ENCODE measurements at regions not wholly inside any gene's neighbourhood (a gene's known extent, or its start where the extent isn't known, plus 50 kb on each side); places are given as distances from the start of the nearest gene placed in this dataset.

GRCh38 chr1:56434025-56434424 is 145.3 kb downstream of the PLPP3 start:
- Histone ChIP-seq H3K9ac (ENCODE audit: insufficient read depth, low read length) (no peak overlapping the region), H3K4me2 (ENCODE audit: extremely low read depth, insufficient read depth, low read length) (no peak overlapping the region), H3K27me3 (ENCODE audit: control insufficient read depth, insufficient read depth, low read length) (no peaks in the 10 kb centered on the region), H3K4me1 (ENCODE audit: control insufficient read depth, extremely low read depth, insufficient read depth, low read length) (no peaks in the 10 kb centered on the region), H3K79me2 (ENCODE audit: control insufficient read depth, insufficient read depth, low read length) (no peaks in the 10 kb centered on the region), H3K9me3 (ENCODE audit: control insufficient read depth, insufficient read depth, low read depth, low read length) (no peaks in the 10 kb centered on the region), H2AFZ (ENCODE audit: low read length) (no peak overlapping the region), H3K27ac (ENCODE audit: insufficient read depth, low read length) (no peak overlapping the region), H3K4me3 (replicated peaks in 1 of 4; ENCODE audit: control extremely low read depth in 1 of 4, insufficient read depth in 1 of 4, low read depth in 3 of 4, low read length in 4 of 4) (no peak overlapping the region), H3K36me3 (ENCODE audit: control insufficient read depth, insufficient read depth, low read length) (no peaks in the 10 kb centered on the region), H4K20me1 (ENCODE audit: control insufficient read depth, extremely low read depth, insufficient read depth, low read length) (no peaks in the 10 kb centered on the region)
- TF ChIP-seq, protein P1, sequence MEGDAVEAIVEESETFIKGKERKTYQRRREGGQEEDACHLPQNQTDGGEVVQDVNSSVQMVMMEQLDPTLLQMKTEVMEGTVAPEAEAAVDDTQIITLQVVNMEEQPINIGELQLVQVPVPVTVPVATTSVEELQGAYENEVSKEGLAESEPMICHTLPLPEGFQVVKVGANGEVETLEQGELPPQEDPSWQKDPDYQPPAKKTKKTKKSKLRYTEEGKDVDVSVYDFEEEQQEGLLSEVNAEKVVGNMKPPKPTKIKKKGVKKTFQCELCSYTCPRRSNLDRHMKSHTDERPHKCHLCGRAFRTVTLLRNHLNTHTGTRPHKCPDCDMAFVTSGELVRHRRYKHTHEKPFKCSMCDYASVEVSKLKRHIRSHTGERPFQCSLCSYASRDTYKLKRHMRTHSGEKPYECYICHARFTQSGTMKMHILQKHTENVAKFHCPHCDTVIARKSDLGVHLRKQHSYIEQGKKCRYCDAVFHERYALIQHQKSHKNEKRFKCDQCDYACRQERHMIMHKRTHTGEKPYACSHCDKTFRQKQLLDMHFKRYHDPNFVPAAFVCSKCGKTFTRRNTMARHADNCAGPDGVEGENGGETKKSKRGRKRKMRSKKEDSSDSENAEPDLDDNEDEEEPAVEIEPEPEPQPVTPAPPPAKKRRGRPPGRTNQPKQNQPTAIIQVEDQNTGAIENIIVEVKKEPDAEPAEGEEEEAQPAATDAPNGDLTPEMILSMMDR (conservative IDR thresholded peaks at IDR 0.05 in 1 of 2, IDR thresholded peaks at IDR 0.05 in 1 of 2; ENCODE audit: low read depth in 1 of 2, low read length in 2 of 2): no peak
- no peak for TF ChIP-seq EZH2 (IDR thresholded peaks at IDR 0.05; ENCODE audit: low read length, missing control alignments)
- peak in 1 of 2 donors; percentile 52 for DNase-seq (ENCODE audit: low read depth in 2 of 2)

GRCh38 chr1:56433056-56433577 is 146.2 kb downstream of the PLPP3 start:
- Histone ChIP-seq H2AFZ (ENCODE audit: low read length) (no peak overlapping the region), H3K4me1 (ENCODE audit: control insufficient read depth, extremely low read depth, insufficient read depth, low read length) (no peaks in the 10 kb centered on the region), H4K20me1 (ENCODE audit: control insufficient read depth, extremely low read depth, insufficient read depth, low read length) (no peaks in the 10 kb centered on the region), H3K9ac (ENCODE audit: insufficient read depth, low read length) (no peak overlapping the region), H3K36me3 (ENCODE audit: control insufficient read depth, insufficient read depth, low read length) (no peaks in the 10 kb centered on the region), H3K27ac (ENCODE audit: insufficient read depth, low read length) (no peak overlapping the region), H3K9me3 (ENCODE audit: control insufficient read depth, insufficient read depth, low read depth, low read length) (no peaks in the 10 kb centered on the region), H3K4me2 (ENCODE audit: extremely low read depth, insufficient read depth, low read length) (no peak overlapping the region), H3K27me3 (ENCODE audit: control insufficient read depth, insufficient read depth, low read length) (no peaks in the 10 kb centered on the region), H3K79me2 (ENCODE audit: control insufficient read depth, insufficient read depth, low read length) (no peaks in the 10 kb centered on the region), H3K4me3 (replicated peaks in 1 of 4; ENCODE audit: control extremely low read depth in 1 of 4, insufficient read depth in 1 of 4, low read depth in 3 of 4, low read length in 4 of 4) (no peak overlapping the region)
- no peak for DNase-seq (ENCODE audit: low read depth in 2 of 2)
- TF ChIP-seq EZH2 (IDR thresholded peaks at IDR 0.05; ENCODE audit: low read length, missing control alignments): no peak
- TF ChIP-seq, protein P1 (conservative IDR thresholded peaks at IDR 0.05 in 1 of 2, IDR thresholded peaks at IDR 0.05 in 1 of 2; ENCODE audit: low read depth in 1 of 2, low read length in 2 of 2): no peak

DNA sequence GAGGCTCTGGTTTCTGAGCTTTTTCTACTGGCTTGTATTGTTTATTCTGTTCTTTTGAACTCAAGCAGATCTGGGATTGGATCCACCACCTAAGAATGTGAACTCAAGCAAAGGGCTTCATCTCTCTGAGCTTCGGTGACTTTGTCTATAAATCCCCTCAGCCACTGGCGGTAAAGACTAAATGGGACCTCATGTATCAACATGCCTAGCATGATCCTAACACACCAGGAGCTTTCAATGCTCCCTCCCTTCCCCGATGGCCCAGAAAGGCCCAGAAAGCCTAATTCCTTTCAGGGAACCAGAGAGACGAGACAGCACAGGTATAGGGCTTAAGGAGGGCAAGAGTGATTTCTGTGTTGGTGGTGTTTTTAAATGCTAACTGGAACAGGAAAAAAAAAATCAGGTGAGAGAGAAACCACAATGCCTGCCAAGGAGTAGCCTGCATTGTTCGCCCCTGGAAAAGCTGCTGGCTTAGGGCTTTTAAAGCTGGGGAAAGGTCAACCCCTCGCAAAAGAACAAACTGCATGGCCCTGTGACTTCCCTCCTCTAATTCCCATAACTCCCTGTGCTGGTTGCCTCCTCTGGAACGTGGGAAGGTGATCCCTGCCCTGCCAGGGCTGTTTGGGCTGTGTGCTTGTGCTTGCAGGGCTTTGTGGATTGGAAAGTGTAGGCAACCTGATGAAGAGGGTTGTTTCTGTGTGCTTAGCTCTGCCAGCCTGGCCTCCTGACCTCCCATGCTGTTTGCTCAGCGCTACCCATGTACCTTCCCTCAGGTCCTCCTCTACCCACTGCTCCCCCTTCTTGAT is 147.0 kb downstream of the PLPP3 start:
- H3K79me2 ChIP-seq (ENCODE audit: control insufficient read depth, insufficient read depth, low read length): no peaks in the 10 kb centered on the region

More for the DNA sequence above, 147.0 kb downstream of the PLPP3 start:
- H3K9ac ChIP-seq (ENCODE audit: insufficient read depth, low read length): no peak overlapping the region
- no peaks in the 10 kb centered on the region for H4K20me1 ChIP-seq (ENCODE audit: control insufficient read depth, extremely low read depth, insufficient read depth, low read length)
- no peaks in the 10 kb centered on the region for H3K27me3 ChIP-seq (ENCODE audit: control insufficient read depth, insufficient read depth, low read length)
- TF ChIP-seq, protein P1 (conservative IDR thresholded peaks at IDR 0.05 in 1 of 2, IDR thresholded peaks at IDR 0.05 in 1 of 2; ENCODE audit: low read depth in 1 of 2, low read length in 2 of 2): no peak
- no peak for TF ChIP-seq EZH2 (IDR thresholded peaks at IDR 0.05; ENCODE audit: low read length, missing control alignments)
- H3K27ac ChIP-seq (ENCODE audit: insufficient read depth, low read length): no peak overlapping the region
- H3K4me1 ChIP-seq (ENCODE audit: control insufficient read depth, extremely low read depth, insufficient read depth, low read length): no peaks in the 10 kb centered on the region
- no peaks in the 10 kb centered on the region for H3K9me3 ChIP-seq (ENCODE audit: control insufficient read depth, insufficient read depth, low read depth, low read length)
- H3K4me3 ChIP-seq (replicated peaks in 1 of 4; ENCODE audit: control extremely low read depth in 1 of 4, insufficient read depth in 1 of 4, low read depth in 3 of 4, low read length in 4 of 4): no peak overlapping the region
- no peak overlapping the region for H2AFZ ChIP-seq (ENCODE audit: low read length)
- no peaks in the 10 kb centered on the region for H3K36me3 ChIP-seq (ENCODE audit: control insufficient read depth, insufficient read depth, low read length)
- H3K4me2 ChIP-seq (ENCODE audit: extremely low read depth, insufficient read depth, low read length): no peak overlapping the region
- no peak for DNase-seq (ENCODE audit: low read depth in 2 of 2)
